Natural killer cell (primary cell): ENCODE measurements at regions not wholly inside any gene's neighbourhood (a gene's known extent, or its start where the extent isn't known, plus 50 kb on each side); places are given as distances from the start of the nearest gene placed in this dataset.

ENCODE experiments used
- ATAC-seq, 3 donors: fragments of 150-1000 bp in 2 of 3; fragments of 200-7000 bp in 1 of 3; cut with Tn5 transposase; 1 replicate in 1 of 3; 2 replicates in 2 of 3; pipeline ENCODE4 v1.10.0; 2021; ENCODE audit warnings: mild to moderate bottlenecking in 2 of 3, moderate library complexity in 2 of 3
- DNase-seq, 2 donors: peaks; one replicate each; pipeline versions ENCODE4 v3.0.0 to v3.0.0-alpha.2; 2013 to 2021; ENCODE audit warnings: mixed read lengths in 1 of 2
- H3K27ac ChIP-seq: one replicate; pipeline ENCODE4 v1.5.1; 2013; ENCODE audit warnings: mild to moderate bottlenecking, low read length
- H3K27me3 ChIP-seq: one replicate; pipeline ENCODE4 v1.6.1; 2013; ENCODE audit warnings: low read length; ENCODE audit not compliant: control insufficient read depth, insufficient read depth
- H3K36me3 ChIP-seq: one replicate; pipeline ENCODE4 v1.6.1; 2013; ENCODE audit warnings: low read length; ENCODE audit not compliant: control insufficient read depth, insufficient read depth
- H3K4me1 ChIP-seq: one replicate; pipeline ENCODE4 v1.6.1; 2013; ENCODE audit warnings: low read length; ENCODE audit not compliant: control insufficient read depth, insufficient read depth
- H3K4me3 ChIP-seq: one replicate; pipeline ENCODE4 v1.5.1; 2013; ENCODE audit warnings: low read length
- H3K9me3 ChIP-seq: one replicate; pipeline ENCODE4 v1.6.1; 2013; ENCODE audit warnings: low read length; ENCODE audit not compliant: control insufficient read depth, insufficient read depth
- H3K27ac Mint-ChIP-seq, 2 donors: one replicate each; pipeline ENCODE4 v1.8.0; 2022; ENCODE audit warnings: mild to moderate bottlenecking in 2 of 2, mixed read lengths in 2 of 2, moderate library complexity in 1 of 2
- H3K27me3 Mint-ChIP-seq, 2 donors: one replicate each; pipeline ENCODE4 v1.8.0; 2022; ENCODE audit warnings: low read depth in 2 of 2, mixed read lengths in 2 of 2
- H3K36me3 Mint-ChIP-seq: one replicate; pipeline ENCODE4 v1.8.0; 2022; ENCODE audit warnings: mixed read lengths
- H3K4me1 Mint-ChIP-seq, 2 donors: one replicate each; pipeline ENCODE4 v1.8.0; 2022; ENCODE audit warnings: mixed read lengths in 2 of 2
- H3K4me3 Mint-ChIP-seq: one replicate; pipeline ENCODE4 v1.8.0; 2022; ENCODE audit warnings: mild to moderate bottlenecking, moderate library complexity, mixed read lengths
- H3K9me3 Mint-ChIP-seq, 2 donors: one replicate each; pipeline ENCODE4 v1.8.0; 2022; ENCODE audit warnings: mixed read lengths in 2 of 2
- WGBS: methylation state at CpG from one replicate; pipeline ENCODE4 v1.1.7; 2013; ENCODE audit warnings: missing lambda C conversion rate; ENCODE audit not compliant: insufficient coverage; 5-methylcytosine and 5-hydroxymethylcytosine counted together
- intact Hi-C: fragments of 100-400 bp; cut with micrococcal nuclease; formaldehyde crosslinking; loops from one replicate; pipeline ENCODE4 v1.14.2; 2022
- TF ChIP-seq, protein P1 (sequence below): fragments of 200-600 bp; IDR thresholded peaks from one replicate; pipeline ENCODE4 v1.8.0; 2022; ENCODE audit warnings: antibody characterized with exemption

DNA sequence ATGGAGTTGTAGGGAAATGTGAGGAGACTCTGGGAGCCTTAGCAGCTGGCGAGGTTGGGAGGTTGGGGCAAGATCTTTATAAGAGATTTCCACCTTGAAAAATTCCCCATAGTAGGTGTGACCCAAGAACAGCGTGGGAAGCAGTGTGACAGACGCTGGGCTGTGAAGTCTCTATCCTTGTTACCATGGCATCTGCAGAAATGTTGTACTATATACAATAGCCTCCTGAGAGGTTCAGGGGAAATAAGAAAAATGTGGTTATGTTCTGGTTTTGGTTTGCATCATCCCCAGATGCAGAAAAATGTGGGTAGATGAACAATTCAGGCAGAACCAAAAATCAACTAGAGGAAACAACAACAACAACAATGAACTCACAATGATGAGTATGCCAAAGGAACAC lies 498.6 kb downstream of the SH2D4B start:
- H3K27ac ChIP-seq = no peak overlapping the region
- ATAC-seq (no peak), DNase-seq (no peak)
- no peak overlapping the region for H3K4me3 ChIP-seq
- TF ChIP-seq, protein P1, sequence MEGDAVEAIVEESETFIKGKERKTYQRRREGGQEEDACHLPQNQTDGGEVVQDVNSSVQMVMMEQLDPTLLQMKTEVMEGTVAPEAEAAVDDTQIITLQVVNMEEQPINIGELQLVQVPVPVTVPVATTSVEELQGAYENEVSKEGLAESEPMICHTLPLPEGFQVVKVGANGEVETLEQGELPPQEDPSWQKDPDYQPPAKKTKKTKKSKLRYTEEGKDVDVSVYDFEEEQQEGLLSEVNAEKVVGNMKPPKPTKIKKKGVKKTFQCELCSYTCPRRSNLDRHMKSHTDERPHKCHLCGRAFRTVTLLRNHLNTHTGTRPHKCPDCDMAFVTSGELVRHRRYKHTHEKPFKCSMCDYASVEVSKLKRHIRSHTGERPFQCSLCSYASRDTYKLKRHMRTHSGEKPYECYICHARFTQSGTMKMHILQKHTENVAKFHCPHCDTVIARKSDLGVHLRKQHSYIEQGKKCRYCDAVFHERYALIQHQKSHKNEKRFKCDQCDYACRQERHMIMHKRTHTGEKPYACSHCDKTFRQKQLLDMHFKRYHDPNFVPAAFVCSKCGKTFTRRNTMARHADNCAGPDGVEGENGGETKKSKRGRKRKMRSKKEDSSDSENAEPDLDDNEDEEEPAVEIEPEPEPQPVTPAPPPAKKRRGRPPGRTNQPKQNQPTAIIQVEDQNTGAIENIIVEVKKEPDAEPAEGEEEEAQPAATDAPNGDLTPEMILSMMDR = no peak
- 75% methylated on average over 1 of the region's 3 CpGs for WGBS
- Mint-ChIP-seq H3K27me3 (no peaks in the 10 kb centered on the region), H3K9me3 (peaks cover 3 to 8% of the 10 kb centered on the region in 2 donors), H3K4me1 (no peaks in the 10 kb centered on the region), H3K36me3 (peaks cover 8% of the 10 kb centered on the region), H3K4me3 (no peak overlapping the region), H3K27ac (no peak overlapping the region)
- H3K27me3 ChIP-seq = no peaks in the 10 kb centered on the region
- H3K4me1 ChIP-seq = no peaks in the 10 kb centered on the region
- intact Hi-C loops = no loop called here
- no peaks in the 10 kb centered on the region for H3K9me3 ChIP-seq
- no peaks in the 10 kb centered on the region for H3K36me3 ChIP-seq

DNA sequence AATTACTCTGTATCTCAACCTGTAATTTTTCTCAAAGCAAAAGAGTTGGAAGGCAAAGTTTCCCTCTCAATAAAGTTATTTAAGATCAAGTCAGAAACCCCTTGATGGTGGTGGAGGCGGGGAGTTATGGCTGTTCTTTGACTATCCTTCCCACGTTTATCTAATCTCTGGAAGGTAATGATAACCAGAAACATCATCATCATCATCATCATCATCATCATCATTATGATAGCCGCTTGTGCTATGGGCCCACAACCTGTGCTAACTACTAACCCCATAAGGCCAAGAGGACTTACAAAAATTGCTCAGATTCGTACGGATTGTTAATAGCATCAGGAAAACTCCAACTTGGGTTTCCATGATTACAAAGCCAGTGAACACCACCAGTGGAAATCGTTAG lies 502.3 kb downstream of the SH2D4B start:
- intact Hi-C loops = no loop called here
- no peak overlapping the region for H3K27ac Mint-ChIP-seq
- Histone ChIP-seq H3K36me3 (no peaks in the 10 kb centered on the region), H3K4me1 (no peaks in the 10 kb centered on the region), H3K9me3 (no peaks in the 10 kb centered on the region), H3K4me3 (no peak overlapping the region), H3K27me3 (no peaks in the 10 kb centered on the region), H3K27ac (no peak overlapping the region)
- 86% methylated on average over 5 of the region's 6 CpGs for WGBS
- H3K36me3 Mint-ChIP-seq = peaks cover 4% of the 10 kb centered on the region
- TF ChIP-seq, protein P1 = no peak
- DNase-seq (no peak), ATAC-seq (no peak)
- H3K9me3 Mint-ChIP-seq = peaks cover 6% of the 10 kb centered on the region in 2 donors
- no peak overlapping the region for H3K4me3 Mint-ChIP-seq
- H3K27me3 Mint-ChIP-seq = no peaks in the 10 kb centered on the region
- H3K4me1 Mint-ChIP-seq = no peaks in the 10 kb centered on the region

DNA sequence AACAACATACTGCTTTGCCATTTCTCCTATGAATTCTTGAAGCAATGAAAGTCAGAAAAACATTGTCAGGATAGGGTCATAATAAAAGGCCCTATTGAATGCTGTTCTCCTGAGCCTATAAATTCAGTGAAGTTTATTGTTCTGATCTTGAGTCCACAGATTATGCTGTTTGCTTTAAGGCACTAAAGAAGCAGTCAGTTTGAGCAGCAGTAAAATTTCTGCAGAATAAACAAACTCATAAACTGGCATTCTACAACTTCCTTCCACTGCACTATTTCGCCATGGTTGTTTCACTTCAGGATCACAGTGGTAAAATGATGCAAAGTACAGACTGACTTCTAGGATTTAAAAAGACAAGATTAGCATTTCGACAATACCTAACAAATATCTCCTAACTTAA lies 503.2 kb downstream of the SH2D4B start:
- H3K4me1 ChIP-seq = no peaks in the 10 kb centered on the region
- TF ChIP-seq, protein P1 = no peak
- ATAC-seq (no peak), DNase-seq (no peak)
- no peak overlapping the region for H3K27ac ChIP-seq
- no peaks in the 10 kb centered on the region for H3K9me3 ChIP-seq
- H3K36me3 Mint-ChIP-seq = no peaks in the 10 kb centered on the region
- peaks cover 1 to 3% of the 10 kb centered on the region in 2 donors for H3K9me3 Mint-ChIP-seq
- no peaks in the 10 kb centered on the region for H3K4me1 Mint-ChIP-seq
- intact Hi-C loops = no loop called here
- no peak overlapping the region for H3K4me3 ChIP-seq
- no peak overlapping the region for H3K4me3 Mint-ChIP-seq
- 53% methylated on average over 1 of the region's 2 CpGs for WGBS
- H3K36me3 ChIP-seq = no peaks in the 10 kb centered on the region
- no peaks in the 10 kb centered on the region for H3K27me3 ChIP-seq
- H3K27me3 Mint-ChIP-seq = no peaks in the 10 kb centered on the region
- no peak overlapping the region for H3K27ac Mint-ChIP-seq

DNA sequence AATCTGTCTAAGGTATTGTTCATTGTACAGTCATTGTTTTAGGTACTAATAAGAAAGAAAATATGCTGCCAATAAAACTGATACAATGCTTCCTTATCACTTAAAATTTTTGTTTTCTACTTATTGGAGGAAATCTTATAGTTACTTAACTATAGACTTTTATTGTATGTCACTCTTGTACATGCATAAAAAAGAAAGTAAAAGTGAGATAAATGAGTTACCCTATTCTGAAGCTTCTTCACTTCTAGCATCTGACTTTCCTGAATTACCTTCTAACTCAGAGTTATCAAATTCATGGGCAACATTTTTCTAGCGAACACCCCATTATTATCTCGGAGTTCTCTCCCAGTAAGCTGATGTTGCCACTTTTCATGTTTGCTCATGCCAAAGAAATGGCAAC lies 504.9 kb downstream of the SH2D4B start:
- intact Hi-C loops = no loop called here
- H3K9me3 Mint-ChIP-seq = peaks cover 2 to 3% of the 10 kb centered on the region in 2 donors
- Histone ChIP-seq H3K4me1 (no peaks in the 10 kb centered on the region), H3K27me3 (no peaks in the 10 kb centered on the region), H3K36me3 (no peaks in the 10 kb centered on the region), H3K9me3 (no peaks in the 10 kb centered on the region), H3K4me3 (no peak overlapping the region), H3K27ac (no peak overlapping the region)
- WGBS = 82% methylated on average over 2 of the region's 2 CpGs
- no peak overlapping the region for H3K4me3 Mint-ChIP-seq
- no peaks in the 10 kb centered on the region for H3K27me3 Mint-ChIP-seq
- no peak for ATAC-seq
- TF ChIP-seq, protein P1 = no peak
- H3K27ac Mint-ChIP-seq = no peak overlapping the region
- H3K36me3 Mint-ChIP-seq = no peaks in the 10 kb centered on the region
- no peak for DNase-seq
- H3K4me1 Mint-ChIP-seq = no peaks in the 10 kb centered on the region
